Chondrocyte (in vitro differentiated cells): ENCODE measurements at regions not wholly inside any gene's neighbourhood (a gene's known extent, or its start where the extent isn't known, plus 50 kb on each side); places are given as distances from the start of the nearest gene placed in this dataset.

Experiments
- DNase-seq: peaks from one replicate; pipeline ENCODE4 v3.0.0; 2021; ENCODE audit warnings: mixed read lengths, low spot score
- H3K27ac Mint-ChIP-seq: one replicate; pipeline ENCODE4 v1.8.0; 2021; ENCODE audit warnings: mild to moderate bottlenecking, moderate library complexity, mixed read lengths; ENCODE audit not compliant: unreplicated experiment
- H3K27me3 Mint-ChIP-seq: 2 replicates; pipeline ENCODE4 v1.8.0; 2021; ENCODE audit warnings: low read depth, mixed read lengths
- H3K36me3 Mint-ChIP-seq: 2 replicates; pipeline ENCODE4 v1.8.0; 2021; ENCODE audit warnings: low read depth, mixed read lengths
- H3K4me1 Mint-ChIP-seq: 2 replicates; pipeline ENCODE4 v1.8.0; 2021; ENCODE audit warnings: low read depth, mild to moderate bottlenecking, mixed read lengths
- H3K4me3 Mint-ChIP-seq: one replicate; pipeline ENCODE4 v1.8.0; 2021; ENCODE audit warnings: mild to moderate bottlenecking, moderate library complexity, mixed read lengths; ENCODE audit not compliant: unreplicated experiment
- H3K9me3 Mint-ChIP-seq: 2 replicates; pipeline ENCODE4 v1.8.0; 2021; ENCODE audit warnings: low read depth, mixed read lengths
- TF ChIP-seq, protein P1 (sequence below): fragments of 200-600 bp; sonication (generic); IDR thresholded peaks from 2 replicates; pipeline ENCODE4 v1.5.0; 2021; ENCODE audit warnings: antibody characterized with exemption, mild to moderate bottlenecking, moderate library complexity

DNA sequence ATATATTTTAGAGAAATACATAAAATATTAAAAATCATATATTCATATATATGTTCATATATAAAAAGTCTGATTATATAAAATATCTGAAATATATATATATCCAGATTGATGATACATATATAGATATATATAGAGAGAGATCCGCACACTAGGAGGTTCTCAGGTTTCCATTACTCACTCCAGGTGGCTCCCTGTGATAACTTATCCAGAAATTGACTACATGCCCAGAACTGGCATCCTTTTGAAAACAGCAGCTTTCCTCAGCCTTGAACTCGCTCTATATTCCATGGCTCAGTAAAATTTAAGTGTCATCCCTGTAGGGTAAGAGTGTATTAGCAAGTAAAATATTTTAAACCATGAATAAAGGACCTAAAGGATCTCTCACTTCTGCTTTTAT, 206.8 kb downstream of the TINAG start:
- TF ChIP-seq, protein P1, sequence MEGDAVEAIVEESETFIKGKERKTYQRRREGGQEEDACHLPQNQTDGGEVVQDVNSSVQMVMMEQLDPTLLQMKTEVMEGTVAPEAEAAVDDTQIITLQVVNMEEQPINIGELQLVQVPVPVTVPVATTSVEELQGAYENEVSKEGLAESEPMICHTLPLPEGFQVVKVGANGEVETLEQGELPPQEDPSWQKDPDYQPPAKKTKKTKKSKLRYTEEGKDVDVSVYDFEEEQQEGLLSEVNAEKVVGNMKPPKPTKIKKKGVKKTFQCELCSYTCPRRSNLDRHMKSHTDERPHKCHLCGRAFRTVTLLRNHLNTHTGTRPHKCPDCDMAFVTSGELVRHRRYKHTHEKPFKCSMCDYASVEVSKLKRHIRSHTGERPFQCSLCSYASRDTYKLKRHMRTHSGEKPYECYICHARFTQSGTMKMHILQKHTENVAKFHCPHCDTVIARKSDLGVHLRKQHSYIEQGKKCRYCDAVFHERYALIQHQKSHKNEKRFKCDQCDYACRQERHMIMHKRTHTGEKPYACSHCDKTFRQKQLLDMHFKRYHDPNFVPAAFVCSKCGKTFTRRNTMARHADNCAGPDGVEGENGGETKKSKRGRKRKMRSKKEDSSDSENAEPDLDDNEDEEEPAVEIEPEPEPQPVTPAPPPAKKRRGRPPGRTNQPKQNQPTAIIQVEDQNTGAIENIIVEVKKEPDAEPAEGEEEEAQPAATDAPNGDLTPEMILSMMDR = peak; percentile 18
- H3K4me1 Mint-ChIP-seq = peaks cover 13% of the 10 kb centered on the region
- no peak overlapping the region for H3K27ac Mint-ChIP-seq
- no peaks in the 10 kb centered on the region for H3K9me3 Mint-ChIP-seq
- DNase-seq = no peak
- H3K4me3 Mint-ChIP-seq = no peak overlapping the region
- H3K36me3 Mint-ChIP-seq = no peaks in the 10 kb centered on the region
- peaks cover 3% of the 10 kb centered on the region for H3K27me3 Mint-ChIP-seq

DNA sequence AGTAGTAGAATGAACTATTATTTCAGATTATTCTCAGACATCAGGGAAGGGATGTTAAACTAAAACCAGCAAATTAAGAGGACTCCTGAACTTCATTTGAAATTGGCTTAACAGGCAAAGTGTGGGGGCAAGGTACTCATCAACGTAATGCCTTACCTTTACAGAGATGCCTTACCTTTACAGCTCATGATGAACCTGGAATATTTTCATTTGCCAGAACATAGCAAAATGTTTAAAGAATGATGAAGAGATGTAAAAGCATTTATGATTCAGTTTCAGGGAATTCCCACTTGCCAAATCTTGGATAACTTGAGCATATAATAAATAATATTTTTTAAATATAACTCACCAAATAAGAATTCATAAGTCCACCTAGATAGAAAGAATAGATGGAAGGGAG, 207.5 kb downstream of the TINAG start:
- H3K9me3 Mint-ChIP-seq = no peaks in the 10 kb centered on the region

DNA sequence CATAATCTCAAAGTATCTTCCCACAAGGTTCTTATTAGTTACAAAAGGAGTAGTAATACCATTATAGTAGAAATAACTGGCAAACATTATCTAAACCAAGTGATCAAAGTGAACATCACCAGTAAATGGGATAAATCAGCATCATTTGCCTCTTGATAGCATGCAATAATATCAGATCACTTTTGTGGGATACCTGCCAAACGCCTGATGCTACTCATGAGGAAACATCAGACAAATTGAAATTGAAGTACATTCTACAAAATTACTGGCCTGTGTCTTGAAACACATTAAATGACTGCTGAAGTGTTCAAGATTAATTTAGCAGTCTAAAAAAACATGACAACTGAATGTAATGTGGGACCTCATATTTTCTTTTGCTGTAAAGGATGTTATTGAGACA, 208.1 kb downstream of the TINAG start:
- DNase-seq = no peak
- H3K4me3 Mint-ChIP-seq = no peak overlapping the region
- TF ChIP-seq, protein P1 = no peak
- H3K4me1 Mint-ChIP-seq = peaks cover 13% of the 10 kb centered on the region
- H3K9me3 Mint-ChIP-seq = no peaks in the 10 kb centered on the region
- no peak overlapping the region for H3K27ac Mint-ChIP-seq
- H3K27me3 Mint-ChIP-seq = peaks cover 3% of the 10 kb centered on the region
- no peaks in the 10 kb centered on the region for H3K36me3 Mint-ChIP-seq

More for the DNA sequence above, 207.5 kb downstream of the TINAG start:
- peaks cover 3% of the 10 kb centered on the region for H3K27me3 Mint-ChIP-seq
- no peak for DNase-seq
- H3K4me3 Mint-ChIP-seq = no peak overlapping the region
- H3K27ac Mint-ChIP-seq = no peak overlapping the region
- no peaks in the 10 kb centered on the region for H3K36me3 Mint-ChIP-seq
- peaks cover 13% of the 10 kb centered on the region for H3K4me1 Mint-ChIP-seq
- TF ChIP-seq, protein P1 = no peak

DNA sequence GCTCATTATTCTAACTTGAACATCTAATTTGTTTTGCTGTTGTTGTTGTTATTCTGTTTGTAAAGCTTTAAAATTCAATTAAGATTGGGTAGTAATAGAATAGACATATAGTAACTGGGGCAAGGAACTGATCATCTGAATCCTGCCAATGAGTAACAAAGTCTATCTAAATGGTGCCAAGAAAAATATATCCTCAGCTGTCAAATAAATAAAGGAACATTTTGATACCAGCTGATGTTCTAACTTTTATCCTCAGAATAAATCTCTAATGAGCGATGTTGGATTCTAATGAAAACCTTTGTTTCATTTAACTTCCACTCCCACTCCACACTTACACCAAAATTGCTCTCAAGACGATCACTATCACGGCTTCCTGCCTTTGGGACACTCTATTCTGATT, 210.9 kb downstream of the TINAG start:
- Mint-ChIP-seq H3K27ac (no peak overlapping the region), H3K4me1 (peaks cover 13% of the 10 kb centered on the region), H3K4me3 (no peak overlapping the region), H3K36me3 (no peaks in the 10 kb centered on the region), H3K27me3 (peaks cover 2% of the 10 kb centered on the region), H3K9me3 (no peaks in the 10 kb centered on the region)
- no peak for DNase-seq
- TF ChIP-seq, protein P1 = no peak

DNA sequence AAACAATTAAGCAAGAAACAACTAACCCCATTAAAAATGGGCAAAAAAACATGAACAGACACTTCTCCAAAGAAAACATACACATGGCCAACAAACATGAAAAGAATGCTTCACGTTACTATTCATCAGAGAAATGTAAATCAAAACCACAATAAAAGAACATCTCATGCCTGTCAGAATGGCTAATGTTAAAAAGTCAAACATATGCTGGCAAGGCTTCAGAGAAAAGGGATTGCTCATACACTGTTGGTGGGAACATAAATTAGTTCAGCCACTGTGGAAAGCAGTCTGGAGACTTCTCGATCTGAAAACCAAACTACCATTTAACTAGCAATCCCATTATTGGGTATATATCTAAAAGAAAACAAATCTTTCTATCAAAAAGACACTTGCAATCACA, 217.5 kb downstream of the TINAG start:
- no peak for DNase-seq
- H3K4me3 Mint-ChIP-seq = no peak overlapping the region
- H3K27ac Mint-ChIP-seq = no peak overlapping the region
- peaks cover 23% of the 10 kb centered on the region for H3K9me3 Mint-ChIP-seq
- TF ChIP-seq, protein P1 = no peak
- peaks cover 11% of the 10 kb centered on the region for H3K27me3 Mint-ChIP-seq
- H3K36me3 Mint-ChIP-seq = peaks cover 9% of the 10 kb centered on the region
- no peaks in the 10 kb centered on the region for H3K4me1 Mint-ChIP-seq
